CD4-positive, alpha-beta T cell (primary cell): ENCODE measurements at regions not wholly inside any gene's neighbourhood (a gene's known extent, or its start where the extent isn't known, plus 50 kb on each side); places are given as distances from the start of the nearest gene placed in this dataset.

Source experiments
- ATAC-seq: fragments of 200-7000 bp; cut with Tn5 transposase; one replicate; pipeline ENCODE4 v1.10.0; 2022; ENCODE audit warnings: mild to moderate bottlenecking; ENCODE audit not compliant: poor library complexity
- CTCF ChIA-PET: fragments of 350-600 bp; sonication (Branson Sonifier 250); formaldehyde crosslinking; loops from one replicate; lab custom pipeline; 2021; ENCODE audit warnings: antibody characterized with exemption, inconsistent platforms; lab: Charles Lee
- POLR2A ChIA-PET: fragments of 350-600 bp; sonication (Branson Sonifier 250); formaldehyde crosslinking; loops from one replicate; lab custom pipeline; 2021; ENCODE audit warnings: antibody characterized with exemption, inconsistent platforms; lab: Charles Lee
- DNase-seq, 14 experiments: peaks; one replicate each; pipeline ENCODE4 v3.0.0-alpha.2; 2013 to 2020; ENCODE audit warnings: mixed read lengths in 2 of 14
- H3K27ac ChIP-seq, 2 donors: one replicate each; pipeline versions ENCODE4 v1.5.1 to v1.7.0; 2013; ENCODE audit warnings: low read length in 2 of 2, low read depth in 1 of 2, mild to moderate bottlenecking in 1 of 2
- H3K27me3 ChIP-seq, 2 experiments: 1 replicate in 1 of 2; 2 replicates in 1 of 2; pipeline versions ENCODE4 v1.6.1 to v1.7.0; 2013; ENCODE audit warnings: low read length in 2 of 2, control low read depth in 1 of 2, mild to moderate bottlenecking in 1 of 2, moderate library complexity in 1 of 2; ENCODE audit not compliant: insufficient read depth in 2 of 2, control insufficient read depth in 1 of 2
- H3K36me3 ChIP-seq: one replicate; pipeline ENCODE4 v1.6.1; 2013; ENCODE audit warnings: low read length, control low read depth; ENCODE audit not compliant: insufficient read depth
- H3K4me1 ChIP-seq: one replicate; pipeline ENCODE4 v1.6.1; 2013; ENCODE audit warnings: low read length, control low read depth; ENCODE audit not compliant: insufficient read depth
- H3K4me3 ChIP-seq: one replicate; pipeline ENCODE4 v1.5.1; 2013; ENCODE audit warnings: mild to moderate bottlenecking, low read length, moderate library complexity
- H3K9me3 ChIP-seq, 2 experiments: 1 replicate in 1 of 2; 2 replicates in 1 of 2; pipeline versions ENCODE4 v1.6.1 to v1.7.0; 2013; ENCODE audit warnings: low read length in 2 of 2, mild to moderate bottlenecking in 2 of 2, control low read depth in 1 of 2, moderate library complexity in 1 of 2; ENCODE audit not compliant: control insufficient read depth in 1 of 2, insufficient read depth in 1 of 2
- H3K27ac Mint-ChIP-seq: one replicate; pipeline ENCODE4 v1.8.0; 2020; ENCODE audit warnings: mixed read lengths
- H3K27me3 Mint-ChIP-seq: one replicate; pipeline ENCODE4 v1.8.0; 2021; ENCODE audit warnings: mixed read lengths
- H3K36me3 Mint-ChIP-seq: one replicate; pipeline ENCODE4 v1.8.0; 2021; ENCODE audit warnings: low read depth, mixed read lengths
- H3K4me1 Mint-ChIP-seq: one replicate; pipeline ENCODE4 v1.8.0; 2021; ENCODE audit warnings: low read depth, mixed read lengths
- H3K4me3 Mint-ChIP-seq: one replicate; pipeline ENCODE4 v1.8.0; 2020; ENCODE audit warnings: mild to moderate bottlenecking, mixed read lengths
- H3K9me3 Mint-ChIP-seq: one replicate; pipeline ENCODE4 v1.8.0; 2020; ENCODE audit warnings: mixed read lengths
- intact Hi-C, 2 experiments: fragments of 100-400 bp; cut with DNase I in 1 of 2; cut with micrococcal nuclease in 1 of 2; formaldehyde crosslinking; loops; one replicate each; pipeline versions ENCODE4 v1.15.1 to v1.9.0; 2023 to 2025; cut with DNase I, micrococcal nuclease
- TF ChIP-seq, protein P1 (sequence below): fragments of 200-600 bp; IDR thresholded peaks from one replicate; pipeline ENCODE4 v1.8.0; 2022; ENCODE audit warnings: antibody characterized with exemption, mild to moderate bottlenecking

DNA sequence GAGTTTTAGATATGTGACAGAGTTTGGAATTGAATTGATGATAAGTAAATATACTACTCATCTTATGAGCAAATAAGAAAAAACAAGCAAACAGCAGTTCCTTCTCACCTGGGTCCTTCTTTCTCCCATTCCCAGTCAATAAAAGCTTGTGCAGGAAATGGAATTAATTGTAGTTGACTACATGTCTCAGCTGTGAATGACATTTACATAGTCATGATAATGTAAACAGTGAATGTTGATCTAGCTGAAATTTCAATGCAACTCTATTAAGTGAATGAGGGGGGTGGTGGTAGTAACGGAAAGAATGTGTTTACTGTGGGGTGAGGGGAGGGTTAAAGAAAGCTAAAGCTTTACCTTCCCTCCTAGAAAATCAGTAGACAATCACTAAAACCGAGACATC, 76.2 kb downstream of the NFKBIZ start:
- DNase-seq (no peak), ATAC-seq (no peak)
- no peaks in the 10 kb centered on the region for H3K27me3 ChIP-seq
- intact Hi-C loops, result no loop called here
- no peak overlapping the region for H3K4me3 Mint-ChIP-seq
- H3K27ac Mint-ChIP-seq, result no peak overlapping the region
- no peaks in the 10 kb centered on the region for H3K36me3 ChIP-seq
- TF ChIP-seq, protein P1, sequence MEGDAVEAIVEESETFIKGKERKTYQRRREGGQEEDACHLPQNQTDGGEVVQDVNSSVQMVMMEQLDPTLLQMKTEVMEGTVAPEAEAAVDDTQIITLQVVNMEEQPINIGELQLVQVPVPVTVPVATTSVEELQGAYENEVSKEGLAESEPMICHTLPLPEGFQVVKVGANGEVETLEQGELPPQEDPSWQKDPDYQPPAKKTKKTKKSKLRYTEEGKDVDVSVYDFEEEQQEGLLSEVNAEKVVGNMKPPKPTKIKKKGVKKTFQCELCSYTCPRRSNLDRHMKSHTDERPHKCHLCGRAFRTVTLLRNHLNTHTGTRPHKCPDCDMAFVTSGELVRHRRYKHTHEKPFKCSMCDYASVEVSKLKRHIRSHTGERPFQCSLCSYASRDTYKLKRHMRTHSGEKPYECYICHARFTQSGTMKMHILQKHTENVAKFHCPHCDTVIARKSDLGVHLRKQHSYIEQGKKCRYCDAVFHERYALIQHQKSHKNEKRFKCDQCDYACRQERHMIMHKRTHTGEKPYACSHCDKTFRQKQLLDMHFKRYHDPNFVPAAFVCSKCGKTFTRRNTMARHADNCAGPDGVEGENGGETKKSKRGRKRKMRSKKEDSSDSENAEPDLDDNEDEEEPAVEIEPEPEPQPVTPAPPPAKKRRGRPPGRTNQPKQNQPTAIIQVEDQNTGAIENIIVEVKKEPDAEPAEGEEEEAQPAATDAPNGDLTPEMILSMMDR, result no peak
- no peaks in the 10 kb centered on the region for H3K27me3 Mint-ChIP-seq
- H3K36me3 Mint-ChIP-seq, result no peaks in the 10 kb centered on the region
- no peak overlapping the region for H3K27ac ChIP-seq
- no peaks in the 10 kb centered on the region for H3K9me3 ChIP-seq
- no peaks in the 10 kb centered on the region for H3K9me3 Mint-ChIP-seq
- peaks cover 33% of the 10 kb centered on the region for H3K4me1 Mint-ChIP-seq
- H3K4me1 ChIP-seq, result peaks cover 13% of the 10 kb centered on the region
- ChIA-PET POLR2A (interaction anchor here (1.0 to 1.1 kb wide), 3 partner anchors 10 to 74 kb away, joined by 3 to 5 read pairs (median 4); no protein-coding TSS in a partner anchor), CTCF (no interaction called here)
- no peak overlapping the region for H3K4me3 ChIP-seq

DNA sequence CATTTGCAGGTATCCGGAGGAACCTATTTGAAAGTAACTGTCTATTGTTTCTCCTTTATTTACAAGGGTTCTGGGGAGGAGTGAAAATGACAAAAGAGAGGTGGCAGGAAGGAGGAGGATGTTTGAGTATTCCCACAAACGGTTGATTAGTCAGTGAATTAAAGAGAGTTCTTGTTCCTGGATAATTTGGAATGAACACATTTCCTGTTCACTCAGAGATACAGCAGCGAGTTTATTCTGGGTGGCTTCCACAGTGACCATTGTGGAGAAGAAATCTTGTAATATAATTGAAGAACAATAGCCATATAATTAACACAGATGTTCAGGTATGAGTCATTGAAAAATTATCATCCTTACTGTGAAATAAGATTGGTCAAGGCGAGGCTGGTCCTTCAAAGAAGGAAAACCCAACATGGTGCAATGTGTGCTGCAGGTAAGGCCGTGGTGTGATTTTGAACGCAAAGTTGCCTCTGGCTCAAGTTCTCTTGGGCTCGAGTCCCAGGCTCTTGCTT, 77.3 kb downstream of the NFKBIZ start:
- ATAC-seq, result no peak
- Histone ChIP-seq H3K27me3 (no peaks in the 10 kb centered on the region), H3K9me3 (no peaks in the 10 kb centered on the region), H3K36me3 (no peaks in the 10 kb centered on the region), H3K4me1 (peaks cover 13% of the 10 kb centered on the region), H3K4me3 (no peak overlapping the region), H3K27ac (no peak overlapping the region)
- no peak for DNase-seq
- TF ChIP-seq, protein P1, result no peak
- H3K27ac Mint-ChIP-seq, result no peak overlapping the region
- no peaks in the 10 kb centered on the region for H3K27me3 Mint-ChIP-seq
- ChIA-PET CTCF (no interaction called here), POLR2A (no interaction called here)
- no peak overlapping the region for H3K4me3 Mint-ChIP-seq
- intact Hi-C loops, result no loop called here
- no peaks in the 10 kb centered on the region for H3K9me3 Mint-ChIP-seq
- H3K36me3 Mint-ChIP-seq, result no peaks in the 10 kb centered on the region
- peaks cover 33% of the 10 kb centered on the region for H3K4me1 Mint-ChIP-seq

DNA sequence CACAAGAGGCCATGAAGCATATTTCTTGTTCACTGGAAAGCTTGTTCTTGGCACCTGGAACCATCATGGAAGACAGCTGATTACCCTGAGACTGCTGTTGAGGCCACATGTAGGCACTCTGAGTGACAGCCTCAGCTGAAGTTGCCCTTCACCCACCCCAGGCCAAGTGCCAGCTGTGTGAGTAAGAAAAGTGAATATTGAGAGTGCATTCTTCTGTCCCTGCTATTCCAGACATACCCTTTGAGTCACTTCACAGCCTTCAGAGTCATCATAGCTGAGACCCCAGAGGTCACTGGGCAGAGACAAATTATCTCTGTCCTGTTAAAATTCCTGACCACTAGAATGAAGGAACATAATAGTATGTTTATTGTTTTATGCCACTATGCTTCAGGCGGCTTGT, 79.6 kb downstream of the NFKBIZ start:
- DNase-seq (no peak), ATAC-seq (no peak)
- no peaks in the 10 kb centered on the region for H3K27me3 Mint-ChIP-seq
- no peak overlapping the region for H3K4me3 ChIP-seq
- H3K27ac Mint-ChIP-seq, result no peak overlapping the region
- H3K36me3 ChIP-seq, result no peaks in the 10 kb centered on the region
- H3K9me3 Mint-ChIP-seq, result no peaks in the 10 kb centered on the region
- H3K36me3 Mint-ChIP-seq, result no peaks in the 10 kb centered on the region
- ChIA-PET POLR2A (no interaction called here), CTCF (no interaction called here)
- H3K4me1 Mint-ChIP-seq, result peaks cover 28% of the 10 kb centered on the region
- no peak overlapping the region for H3K4me3 Mint-ChIP-seq
- intact Hi-C loops, result no loop called here
- TF ChIP-seq, protein P1, result no peak
- no peaks in the 10 kb centered on the region for H3K27me3 ChIP-seq
- H3K27ac ChIP-seq, result no peak overlapping the region
- H3K4me1 ChIP-seq, result peaks cover 13% of the 10 kb centered on the region
- no peaks in the 10 kb centered on the region for H3K9me3 ChIP-seq
